K562 (cell line): ENCODE measurements at regions not wholly inside any gene's neighbourhood (a gene's known extent, or its start where the extent isn't known, plus 50 kb on each side); places are given as distances from the start of the nearest gene placed in this dataset.

Experiments used
- ATAC-seq: fragments of 200-7000 bp; cut with Tn5 transposase; 3 replicates; pipeline ENCODE4 v1.9.1; 2020; ENCODE audit warnings: moderate library complexity
- BruUV-seq: library from RNA; stranded (reverse); fragments of 400-500 nt; replicated peaks from 2 replicates; lab custom pipeline; 2021; lab: Mats Ljungman, UMichigan
- CTCF ChIA-PET: fragments of 300-600 bp; formaldehyde crosslinking; extraction: SDS; loops from one replicate; lab custom pipeline; 2021; ENCODE audit warnings: low intra/inter-chr PET ratio; lab: Yijun Ruan, JAX
- POLR2A ChIA-PET: fragments of 300-600, 350-650 bp; sonication (Branson Sonifier 250); formaldehyde crosslinking; extraction: SDS; loops from one replicate; lab custom pipeline; 2021; ENCODE audit warnings: antibody characterized with exemption, inconsistent platforms; lab: Yijun Ruan, JAX
- DNase-seq, 4 experiments: peaks; one replicate each; pipeline versions ENCODE4 v3.0.0 to v3.0.0-alpha.2; 2011 to 2018; ENCODE audit warnings: low spot score in 3 of 4, mixed read lengths in 3 of 4; ENCODE audit errors: extremely low read depth in 1 of 4
- FAIRE-seq: peaks from 2 replicates; lab custom pipeline; 2011; peaks lifted over from hg19 to GRCh38; lab: Jason Lieb, UNC
- H2AFZ ChIP-seq: 2 replicates; pipeline ENCODE4 v1.6.0; 2011; ENCODE audit warnings: low read depth, low read length, control low read depth, inconsistent platforms
- H3K27ac ChIP-seq: fragments of 200-600 bp; 3 replicates; pipeline ENCODE4 v1.8.0; 2011; ENCODE audit warnings: low read depth, mild to moderate bottlenecking, control low read depth, inconsistent platforms, low read length, moderate library complexity, mixed read lengths; ENCODE audit errors: extremely low read depth
- H3K27me3 ChIP-seq, 2 experiments: fragments of 300-600 bp in 1 of 2; 2 replicates in 1 of 2; 3 replicates in 1 of 2; pipeline versions ENCODE4 v1.6.0 to v1.8.0; 2011; ENCODE audit warnings: inconsistent platforms in 2 of 2, low read length in 2 of 2, mild to moderate bottlenecking in 1 of 2, mixed read lengths in 1 of 2, moderate library complexity in 1 of 2; ENCODE audit not compliant: control insufficient read depth in 2 of 2, insufficient read depth in 2 of 2
- H3K36me3 ChIP-seq: fragments of 300-600 bp; 3 replicates; pipeline ENCODE4 v1.8.0; 2011; ENCODE audit warnings: mild to moderate bottlenecking, low read length, inconsistent platforms; ENCODE audit not compliant: control insufficient read depth, insufficient read depth
- H3K4me1 ChIP-seq, 2 experiments: fragments of 200-600 bp in 1 of 2; replicated peaks in 1 of 2; 2 replicates in 1 of 2; 3 replicates in 1 of 2; pipeline versions ENCODE4 v1.5.1 to v1.8.0; 2011; ENCODE audit warnings: inconsistent platforms in 2 of 2, low read length in 2 of 2, mild to moderate bottlenecking in 1 of 2, mixed read lengths in 1 of 2, moderate library complexity in 1 of 2; ENCODE audit not compliant: control insufficient read depth in 2 of 2, insufficient read depth in 2 of 2
- H3K4me2 ChIP-seq: 2 replicates; pipeline ENCODE4 v1.6.1; 2011; ENCODE audit warnings: low read length, control low read depth, inconsistent platforms, mixed read lengths; ENCODE audit not compliant: insufficient read depth
- H3K4me3 ChIP-seq: fragments of 200-600 bp; sonication (generic), shearing (Covaris generic); 2 replicates; pipeline ENCODE4 v1.5.1; 2016; ENCODE audit warnings: control low read depth, inconsistent platforms
- H3K79me2 ChIP-seq: fragments of 200-600 bp; 3 replicates; pipeline ENCODE4 v1.8.0; 2011; ENCODE audit warnings: low read length, inconsistent platforms; ENCODE audit not compliant: control insufficient read depth, insufficient read depth
- H3K9ac ChIP-seq, 2 experiments: 2 replicates each; pipeline versions ENCODE4 v1.6.0 to v1.6.1; 2011; ENCODE audit warnings: low read depth in 2 of 2, low read length in 2 of 2, control low read depth in 1 of 2, inconsistent platforms in 1 of 2, mild to moderate bottlenecking in 1 of 2, mixed read lengths in 1 of 2; ENCODE audit not compliant: insufficient read depth in 1 of 2
- H3K9me1 ChIP-seq: one replicate; pipeline ENCODE4 v1.6.0; 2011; ENCODE audit warnings: inconsistent platforms, mild to moderate bottlenecking, low read length, moderate library complexity; ENCODE audit not compliant: control insufficient read depth, insufficient read depth
- H3K9me3 ChIP-seq: replicated peaks from 2 replicates; pipeline ENCODE4 v1.5.1; 2011; ENCODE audit warnings: low read depth, low read length, inconsistent platforms; ENCODE audit not compliant: control insufficient read depth, insufficient read depth
- H4K20me1 ChIP-seq: replicated peaks from 2 replicates; pipeline ENCODE4 v1.6.1; 2011; ENCODE audit warnings: low read length, inconsistent platforms, mixed read lengths; ENCODE audit not compliant: control insufficient read depth, insufficient read depth
- ARNT ChIP-seq, 2 experiments: fragments of 450-650 bp; IDR thresholded peaks; 2 replicates each; pipeline ENCODE4 v1.6.1; 2016; ENCODE audit warnings: mild to moderate bottlenecking in 1 of 2
- C11orf30 ChIP-seq: fragments of 450-650 bp; IDR thresholded peaks from 2 replicates; pipeline ENCODE4 v1.6.1; 2016; ENCODE audit warnings: low read depth, mild to moderate bottlenecking
- ESRRA ChIP-seq: fragments of 450-650 bp; IDR thresholded peaks from 2 replicates; pipeline ENCODE4 v1.6.1; 2014; ENCODE audit warnings: low read depth, mild to moderate bottlenecking, moderate library complexity, borderline replicate concordance
- HMG20B ChIP-seq: fragments of 250-450 bp; sonication (Bioruptor Pico); IDR thresholded peaks from 2 replicates; pipeline ENCODE4 v1.5.0; 2021; ENCODE audit warnings: mild to moderate bottlenecking
- IRF2 ChIP-seq: sonication (generic); formaldehyde crosslinking; IDR thresholded peaks from 2 replicates; pipeline ENCODE4 v1.8.1; 2022; ENCODE audit warnings: mild to moderate bottlenecking, missing genetic modification reagents
- NONO ChIP-seq, 2 experiments: fragments of 200-400 bp in 1 of 2; fragments of 450-650 bp in 1 of 2; formaldehyde crosslinking in 1 of 2; IDR thresholded peaks; 2 replicates each; pipeline ENCODE4 v1.6.1; 2017; ENCODE audit warnings: low read depth in 2 of 2, mild to moderate bottlenecking in 2 of 2, moderate library complexity in 2 of 2, low read length in 1 of 2
- SETDB1 ChIP-seq: IDR thresholded peaks from one replicate; pipeline ENCODE4 v1.6.1; 2012; ENCODE audit warnings: low read length, control low read depth, inconsistent platforms
- WGBS: fragments of 100-300 bp; shearing (Covaris generic); methylation state at CpG from one replicate; pipeline ENCODE4 v1.1.6; 2016; ENCODE audit warnings: low coverage, mixed read lengths; ENCODE audit not compliant: insufficient coverage; ENCODE audit errors: missing lambda C conversion rate; 5-methylcytosine and 5-hydroxymethylcytosine counted together
- in situ Hi-C: fragments of 300-500 bp; cut with MboI; formaldehyde crosslinking; loops from 4 replicates; pipeline ENCODE4 v1.15.0; 2018; ENCODE audit warnings: inconsistent platforms, mixed read lengths
- intact Hi-C: fragments of 100-400 bp; cut with micrococcal nuclease; formaldehyde crosslinking; loops from 2 replicates; pipeline ENCODE4 v1.14.2; 2022
- TF ChIP-seq, protein P1 (sequence below): sonication (generic); formaldehyde crosslinking; IDR thresholded peaks from 2 replicates; pipeline ENCODE4 v1.8.1; 2023; ENCODE audit warnings: mild to moderate bottlenecking, missing genetic modification reagents
- TF ChIP-seq, protein P2 (sequence below): IDR thresholded peaks from 3 replicates; pipeline ENCODE4 v1.6.1; 2011; ENCODE audit warnings: borderline replicate concordance, mild to moderate bottlenecking, moderate library complexity; ENCODE audit not compliant: insufficient read length; ENCODE audit errors: extremely low read depth
- TF ChIP-seq, protein P3 (sequence below), 2 experiments: fragments of 450-650 bp in 1 of 2; IDR thresholded peaks; 2 replicates each; pipeline ENCODE4 v1.6.1; 2011 to 2017; ENCODE audit warnings: low read depth in 2 of 2, antibody characterized with exemption in 1 of 2, borderline replicate concordance in 1 of 2, low read length in 1 of 2, mild to moderate bottlenecking in 1 of 2, mixed read lengths in 1 of 2; ENCODE audit not compliant: control insufficient read depth in 1 of 2
- TF ChIP-seq, protein P4 (sequence below): sonication (generic); formaldehyde crosslinking; IDR thresholded peaks from 2 replicates; pipeline ENCODE4 v1.8.0; 2022; ENCODE audit warnings: mild to moderate bottlenecking, missing genetic modification reagents

DNA sequence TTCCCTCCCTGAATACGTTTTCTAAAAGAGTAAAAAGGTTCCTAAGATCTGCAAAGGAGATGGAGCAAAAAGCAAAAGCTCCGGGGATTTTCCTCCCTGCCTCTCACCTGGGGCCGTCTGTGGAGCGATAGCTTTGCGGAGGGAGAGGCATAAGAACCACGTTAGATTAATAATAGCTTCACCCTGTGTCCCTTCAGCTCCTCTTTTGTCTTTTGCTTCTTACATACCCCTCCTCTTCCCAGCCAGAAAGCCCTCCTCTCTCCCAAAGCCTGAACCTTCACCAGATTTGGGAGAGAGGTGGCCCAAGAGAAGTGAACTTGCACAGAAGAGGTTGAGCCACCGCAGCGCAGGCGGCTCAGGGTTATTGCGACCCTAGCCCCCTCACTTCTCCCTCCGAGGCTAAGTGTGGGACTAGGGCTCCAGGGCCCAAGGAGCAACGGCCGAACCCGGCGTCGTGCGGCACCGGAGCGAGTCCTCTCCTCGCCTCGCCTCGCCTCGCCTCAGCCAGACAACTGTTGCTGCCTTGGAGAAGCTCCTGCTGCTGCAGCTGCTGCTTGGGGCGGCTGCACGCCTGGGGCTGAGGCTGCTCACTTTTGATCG is 97.6 kb upstream of the HSD17B12 start:
- Histone ChIP-seq H3K9me3 (no peaks in the 10 kb centered on the region), H3K9ac (no peak overlapping the region), H3K36me3 (no peaks in the 10 kb centered on the region), H3K4me2 (no peak overlapping the region), H3K27me3 (peaks cover 13 to 56% of the 10 kb centered on the region in 2 experiments), H2AFZ (no peak overlapping the region), H3K4me1 (peaks cover 0 to 20% of the 10 kb centered on the region in 2 experiments; a peak in 3 of 5 replicates), H3K9me1 (no peaks in the 10 kb centered on the region), H3K79me2 (no peaks in the 10 kb centered on the region), H3K27ac (no peak overlapping the region), H3K4me3 (no peak overlapping the region), H4K20me1 (no peaks in the 10 kb centered on the region)
- no peak for DNase-seq
- no TSS peak for BruUV-seq
- POLR2A ChIA-PET = interaction anchor here (0.7 to 0.8 kb wide), 3 partner anchors 39 to 479 kb away, joined by 3 to 4 read pairs (median 3); no protein-coding TSS in a partner anchor
- ATAC-seq = no peak
- CTCF ChIA-PET = no interaction called here
- no peak for FAIRE-seq
- 20% methylated on average over 25 of the region's 26 CpGs for WGBS
- intact Hi-C loops = no loop called here
- in situ Hi-C loops = loop anchor here (10.0 kb wide), 1 partner anchor 222 kb away; no protein-coding TSS in a partner anchor
- TF ChIP-seq ESRRA (no peak), HMG20B (CRISPR knock-in tag) (no peak), IRF2 (CRISPR knock-in tag) (no peak), NONO (IDR thresholded peaks at IDR 0.05; ENCODE audit: low read depth in 2 of 2, low read length in 1 of 2) (no peak), C11orf30 (no peak), SETDB1 (no peak), ARNT (IDR thresholded peaks at IDR 0.05) (no peak)
- TF ChIP-seq, protein P1, sequence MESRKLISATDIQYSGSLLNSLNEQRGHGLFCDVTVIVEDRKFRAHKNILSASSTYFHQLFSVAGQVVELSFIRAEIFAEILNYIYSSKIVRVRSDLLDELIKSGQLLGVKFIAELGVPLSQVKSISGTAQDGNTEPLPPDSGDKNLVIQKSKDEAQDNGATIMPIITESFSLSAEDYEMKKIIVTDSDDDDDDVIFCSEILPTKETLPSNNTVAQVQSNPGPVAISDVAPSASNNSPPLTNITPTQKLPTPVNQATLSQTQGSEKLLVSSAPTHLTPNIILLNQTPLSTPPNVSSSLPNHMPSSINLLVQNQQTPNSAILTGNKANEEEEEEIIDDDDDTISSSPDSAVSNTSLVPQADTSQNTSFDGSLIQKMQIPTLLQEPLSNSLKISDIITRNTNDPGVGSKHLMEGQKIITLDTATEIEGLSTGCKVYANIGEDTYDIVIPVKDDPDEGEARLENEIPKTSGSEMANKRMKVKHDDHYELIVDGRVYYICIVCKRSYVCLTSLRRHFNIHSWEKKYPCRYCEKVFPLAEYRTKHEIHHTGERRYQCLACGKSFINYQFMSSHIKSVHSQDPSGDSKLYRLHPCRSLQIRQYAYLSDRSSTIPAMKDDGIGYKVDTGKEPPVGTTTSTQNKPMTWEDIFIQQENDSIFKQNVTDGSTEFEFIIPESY = no peak
- TF ChIP-seq, protein P2, sequence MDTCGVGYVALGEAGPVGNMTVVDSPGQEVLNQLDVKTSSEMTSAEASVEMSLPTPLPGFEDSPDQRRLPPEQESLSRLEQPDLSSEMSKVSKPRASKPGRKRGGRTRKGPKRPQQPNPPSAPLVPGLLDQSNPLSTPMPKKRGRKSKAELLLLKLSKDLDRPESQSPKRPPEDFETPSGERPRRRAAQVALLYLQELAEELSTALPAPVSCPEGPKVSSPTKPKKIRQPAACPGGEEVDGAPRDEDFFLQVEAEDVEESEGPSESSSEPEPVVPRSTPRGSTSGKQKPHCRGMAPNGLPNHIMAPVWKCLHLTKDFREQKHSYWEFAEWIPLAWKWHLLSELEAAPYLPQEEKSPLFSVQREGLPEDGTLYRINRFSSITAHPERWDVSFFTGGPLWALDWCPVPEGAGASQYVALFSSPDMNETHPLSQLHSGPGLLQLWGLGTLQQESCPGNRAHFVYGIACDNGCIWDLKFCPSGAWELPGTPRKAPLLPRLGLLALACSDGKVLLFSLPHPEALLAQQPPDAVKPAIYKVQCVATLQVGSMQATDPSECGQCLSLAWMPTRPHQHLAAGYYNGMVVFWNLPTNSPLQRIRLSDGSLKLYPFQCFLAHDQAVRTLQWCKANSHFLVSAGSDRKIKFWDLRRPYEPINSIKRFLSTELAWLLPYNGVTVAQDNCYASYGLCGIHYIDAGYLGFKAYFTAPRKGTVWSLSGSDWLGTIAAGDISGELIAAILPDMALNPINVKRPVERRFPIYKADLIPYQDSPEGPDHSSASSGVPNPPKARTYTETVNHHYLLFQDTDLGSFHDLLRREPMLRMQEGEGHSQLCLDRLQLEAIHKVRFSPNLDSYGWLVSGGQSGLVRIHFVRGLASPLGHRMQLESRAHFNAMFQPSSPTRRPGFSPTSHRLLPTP = no peak
- TF ChIP-seq, protein P3, sequence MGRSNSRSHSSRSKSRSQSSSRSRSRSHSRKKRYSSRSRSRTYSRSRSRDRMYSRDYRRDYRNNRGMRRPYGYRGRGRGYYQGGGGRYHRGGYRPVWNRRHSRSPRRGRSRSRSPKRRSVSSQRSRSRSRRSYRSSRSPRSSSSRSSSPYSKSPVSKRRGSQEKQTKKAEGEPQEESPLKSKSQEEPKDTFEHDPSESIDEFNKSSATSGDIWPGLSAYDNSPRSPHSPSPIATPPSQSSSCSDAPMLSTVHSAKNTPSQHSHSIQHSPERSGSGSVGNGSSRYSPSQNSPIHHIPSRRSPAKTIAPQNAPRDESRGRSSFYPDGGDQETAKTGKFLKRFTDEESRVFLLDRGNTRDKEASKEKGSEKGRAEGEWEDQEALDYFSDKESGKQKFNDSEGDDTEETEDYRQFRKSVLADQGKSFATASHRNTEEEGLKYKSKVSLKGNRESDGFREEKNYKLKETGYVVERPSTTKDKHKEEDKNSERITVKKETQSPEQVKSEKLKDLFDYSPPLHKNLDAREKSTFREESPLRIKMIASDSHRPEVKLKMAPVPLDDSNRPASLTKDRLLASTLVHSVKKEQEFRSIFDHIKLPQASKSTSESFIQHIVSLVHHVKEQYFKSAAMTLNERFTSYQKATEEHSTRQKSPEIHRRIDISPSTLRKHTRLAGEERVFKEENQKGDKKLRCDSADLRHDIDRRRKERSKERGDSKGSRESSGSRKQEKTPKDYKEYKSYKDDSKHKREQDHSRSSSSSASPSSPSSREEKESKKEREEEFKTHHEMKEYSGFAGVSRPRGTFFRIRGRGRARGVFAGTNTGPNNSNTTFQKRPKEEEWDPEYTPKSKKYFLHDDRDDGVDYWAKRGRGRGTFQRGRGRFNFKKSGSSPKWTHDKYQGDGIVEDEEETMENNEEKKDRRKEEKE (IDR thresholded peaks at IDR 0.05; ENCODE audit: borderline replicate concordance in 1 of 2, control insufficient read depth in 1 of 2, low read depth in 2 of 2, low read length in 1 of 2) = no peak
- TF ChIP-seq, protein P4, sequence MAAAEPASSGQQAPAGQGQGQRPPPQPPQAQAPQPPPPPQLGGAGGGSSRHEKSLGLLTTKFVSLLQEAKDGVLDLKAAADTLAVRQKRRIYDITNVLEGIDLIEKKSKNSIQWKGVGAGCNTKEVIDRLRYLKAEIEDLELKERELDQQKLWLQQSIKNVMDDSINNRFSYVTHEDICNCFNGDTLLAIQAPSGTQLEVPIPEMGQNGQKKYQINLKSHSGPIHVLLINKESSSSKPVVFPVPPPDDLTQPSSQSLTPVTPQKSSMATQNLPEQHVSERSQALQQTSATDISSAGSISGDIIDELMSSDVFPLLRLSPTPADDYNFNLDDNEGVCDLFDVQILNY = no peak
